ENCODE measurements at regions not wholly inside any gene's neighbourhood (a gene's known extent, or its start where the extent isn't known, plus 50 kb on each side); places are given as distances from the start of the nearest gene placed in this dataset.

DNA sequence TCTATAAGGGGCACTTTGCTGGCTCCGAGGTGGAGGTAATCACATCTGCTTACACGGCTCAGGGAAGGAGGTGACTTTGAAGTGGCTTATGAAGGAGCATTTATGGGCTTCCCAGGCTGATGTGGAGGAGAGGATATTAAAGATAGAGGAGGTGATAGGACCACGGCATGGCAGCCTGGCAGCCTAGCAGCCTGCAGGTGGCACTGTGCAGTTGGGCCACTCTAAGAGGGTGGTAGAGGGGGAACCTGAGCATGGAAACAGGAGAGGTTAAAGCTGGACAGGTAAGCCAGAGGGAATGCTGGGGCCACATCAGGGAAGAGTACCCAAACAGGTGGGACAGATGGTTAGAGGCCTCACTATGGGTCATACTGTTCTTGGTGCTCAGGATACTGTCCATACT lies 375.0 kb downstream of the WDR72 start:
- no peaks in the 10 kb centered on the region for H3K79me2 ChIP-seq (ENCODE audit: insufficient read depth, low read length)
- no peak overlapping the region for H3K4me2 ChIP-seq (ENCODE audit: insufficient read depth, insufficient read length, low read length)
- no peak overlapping the region for H2AK5ac ChIP-seq (ENCODE audit: insufficient read length, low read length)
- no CpG with 5 or more reads among the region's 3 CpGs for WGBS (ENCODE audit: extremely low coverage, insufficient read length, low lambda C conversion rate)
- H3K23ac ChIP-seq (ENCODE audit: insufficient read length, low read depth, low read length), result no peak overlapping the region
- H2BK5ac ChIP-seq (ENCODE audit: insufficient read length, low read length), result no peak overlapping the region
- H3K4me1 ChIP-seq (ENCODE audit: insufficient read depth, low read length), result no peaks in the 10 kb centered on the region
- Mint-ChIP-seq H3K27ac (no peak overlapping the region; a peak in 1 of 7 replicates), H3K4me1 (peaks cover under 1% of the 10 kb centered on the region in 2 experiments; a peak in 3 of 4 replicates), H3K36me3 (ENCODE audit: insufficient read depth in 1 of 3, low read depth in 3 of 3) (no peaks in the 10 kb centered on the region), H3K9me3 (no peaks in the 10 kb centered on the region), H3K4me3 (no peak overlapping the region), H3K27me3 (ENCODE audit: low read depth) (no peaks in the 10 kb centered on the region)
- H3K18ac ChIP-seq (ENCODE audit: insufficient read length, low read depth, low read length), result no peak overlapping the region
- no peaks in the 10 kb centered on the region for H3K79me1 ChIP-seq (ENCODE audit: insufficient read depth, low read depth, low read length, poor library complexity, severe bottlenecking)
- TF ChIP-seq, protein P1, sequence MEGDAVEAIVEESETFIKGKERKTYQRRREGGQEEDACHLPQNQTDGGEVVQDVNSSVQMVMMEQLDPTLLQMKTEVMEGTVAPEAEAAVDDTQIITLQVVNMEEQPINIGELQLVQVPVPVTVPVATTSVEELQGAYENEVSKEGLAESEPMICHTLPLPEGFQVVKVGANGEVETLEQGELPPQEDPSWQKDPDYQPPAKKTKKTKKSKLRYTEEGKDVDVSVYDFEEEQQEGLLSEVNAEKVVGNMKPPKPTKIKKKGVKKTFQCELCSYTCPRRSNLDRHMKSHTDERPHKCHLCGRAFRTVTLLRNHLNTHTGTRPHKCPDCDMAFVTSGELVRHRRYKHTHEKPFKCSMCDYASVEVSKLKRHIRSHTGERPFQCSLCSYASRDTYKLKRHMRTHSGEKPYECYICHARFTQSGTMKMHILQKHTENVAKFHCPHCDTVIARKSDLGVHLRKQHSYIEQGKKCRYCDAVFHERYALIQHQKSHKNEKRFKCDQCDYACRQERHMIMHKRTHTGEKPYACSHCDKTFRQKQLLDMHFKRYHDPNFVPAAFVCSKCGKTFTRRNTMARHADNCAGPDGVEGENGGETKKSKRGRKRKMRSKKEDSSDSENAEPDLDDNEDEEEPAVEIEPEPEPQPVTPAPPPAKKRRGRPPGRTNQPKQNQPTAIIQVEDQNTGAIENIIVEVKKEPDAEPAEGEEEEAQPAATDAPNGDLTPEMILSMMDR (conservative IDR thresholded peaks at IDR 0.05), result peak; percentile 68
- H3K9ac ChIP-seq (ENCODE audit: extremely low read depth, insufficient read length, low read length), result no peak overlapping the region
- H3K23me2 ChIP-seq (ENCODE audit: insufficient read length, low read depth, low read length, poor library complexity, severe bottlenecking), result no peaks in the 10 kb centered on the region
- H3T11ph ChIP-seq (ENCODE audit: low read length), result no peak overlapping the region
- no peak overlapping the region for H3K27ac ChIP-seq (ENCODE audit: insufficient read length, low read depth, low read length)
- H3K14ac ChIP-seq (ENCODE audit: insufficient read depth, low read length), result no peak overlapping the region
- no peaks in the 10 kb centered on the region for H3K9me3 ChIP-seq (ENCODE audit: control insufficient read depth, low read depth, low read length)
- H2BK15ac ChIP-seq (ENCODE audit: low read depth, low read length), result no peak overlapping the region
- no peak overlapping the region for H3K56ac ChIP-seq (ENCODE audit: insufficient read length, low read depth, low read length)
- H2BK20ac ChIP-seq (ENCODE audit: low read depth, low read length, poor library complexity, severe bottlenecking), result no peak overlapping the region
- no peak overlapping the region for H2AFZ ChIP-seq (ENCODE audit: low read length)
- H4K91ac ChIP-seq (ENCODE audit: insufficient read length, low read depth, low read length), result no peak overlapping the region
- H2BK12ac ChIP-seq (ENCODE audit: insufficient read length, low read depth, low read length), result no peak overlapping the region
- H4K8ac ChIP-seq (replicated peaks; ENCODE audit: insufficient read length, low read depth, low read length), result no peak overlapping the region
- no peak overlapping the region for H3K4ac ChIP-seq (ENCODE audit: low read depth, low read length)
- peak; percentile 50 for DNase-seq
- H3K27me3 ChIP-seq (ENCODE audit: insufficient read depth, low read length), result no peaks in the 10 kb centered on the region
- no peaks in the 10 kb centered on the region for H4K20me1 ChIP-seq (ENCODE audit: control insufficient read depth, insufficient read depth, insufficient read length)
- H2BK120ac ChIP-seq (ENCODE audit: low read depth, low read length, poor library complexity, severe bottlenecking), result no peak overlapping the region
- no peak overlapping the region for H4K5ac ChIP-seq (ENCODE audit: insufficient read length, low read depth, low read length)
